CD4-positive, alpha-beta T cell (primary cell): ENCODE measurements at regions not wholly inside any gene's neighbourhood (a gene's known extent, or its start where the extent isn't known, plus 50 kb on each side); places are given as distances from the start of the nearest gene placed in this dataset.

ENCODE experiments used
- ATAC-seq: fragments of 200-7000 bp; cut with Tn5 transposase; one replicate; pipeline ENCODE4 v1.10.0; 2022; ENCODE audit warnings: mild to moderate bottlenecking; ENCODE audit not compliant: poor library complexity
- CTCF ChIA-PET: fragments of 350-600 bp; sonication (Branson Sonifier 250); formaldehyde crosslinking; loops from one replicate; lab custom pipeline; 2021; ENCODE audit warnings: antibody characterized with exemption, inconsistent platforms; lab: Charles Lee
- POLR2A ChIA-PET: fragments of 350-600 bp; sonication (Branson Sonifier 250); formaldehyde crosslinking; loops from one replicate; lab custom pipeline; 2021; ENCODE audit warnings: antibody characterized with exemption, inconsistent platforms; lab: Charles Lee
- DNase-seq, 14 experiments: peaks; one replicate each; pipeline ENCODE4 v3.0.0-alpha.2; 2013 to 2020; ENCODE audit warnings: mixed read lengths in 2 of 14
- H3K27ac ChIP-seq, 2 donors: one replicate each; pipeline versions ENCODE4 v1.5.1 to v1.7.0; 2013; ENCODE audit warnings: low read length in 2 of 2, low read depth in 1 of 2, mild to moderate bottlenecking in 1 of 2
- H3K27me3 ChIP-seq, 2 experiments: 1 replicate in 1 of 2; 2 replicates in 1 of 2; pipeline versions ENCODE4 v1.6.1 to v1.7.0; 2013; ENCODE audit warnings: low read length in 2 of 2, control low read depth in 1 of 2, mild to moderate bottlenecking in 1 of 2, moderate library complexity in 1 of 2; ENCODE audit not compliant: insufficient read depth in 2 of 2, control insufficient read depth in 1 of 2
- H3K36me3 ChIP-seq: one replicate; pipeline ENCODE4 v1.6.1; 2013; ENCODE audit warnings: low read length, control low read depth; ENCODE audit not compliant: insufficient read depth
- H3K4me1 ChIP-seq: one replicate; pipeline ENCODE4 v1.6.1; 2013; ENCODE audit warnings: low read length, control low read depth; ENCODE audit not compliant: insufficient read depth
- H3K4me3 ChIP-seq: one replicate; pipeline ENCODE4 v1.5.1; 2013; ENCODE audit warnings: mild to moderate bottlenecking, low read length, moderate library complexity
- H3K9me3 ChIP-seq, 2 experiments: 1 replicate in 1 of 2; 2 replicates in 1 of 2; pipeline versions ENCODE4 v1.6.1 to v1.7.0; 2013; ENCODE audit warnings: low read length in 2 of 2, mild to moderate bottlenecking in 2 of 2, control low read depth in 1 of 2, moderate library complexity in 1 of 2; ENCODE audit not compliant: control insufficient read depth in 1 of 2, insufficient read depth in 1 of 2
- H3K27ac Mint-ChIP-seq: one replicate; pipeline ENCODE4 v1.8.0; 2020; ENCODE audit warnings: mixed read lengths
- H3K27me3 Mint-ChIP-seq: one replicate; pipeline ENCODE4 v1.8.0; 2021; ENCODE audit warnings: mixed read lengths
- H3K36me3 Mint-ChIP-seq: one replicate; pipeline ENCODE4 v1.8.0; 2021; ENCODE audit warnings: low read depth, mixed read lengths
- H3K4me1 Mint-ChIP-seq: one replicate; pipeline ENCODE4 v1.8.0; 2021; ENCODE audit warnings: low read depth, mixed read lengths
- H3K4me3 Mint-ChIP-seq: one replicate; pipeline ENCODE4 v1.8.0; 2020; ENCODE audit warnings: mild to moderate bottlenecking, mixed read lengths
- H3K9me3 Mint-ChIP-seq: one replicate; pipeline ENCODE4 v1.8.0; 2020; ENCODE audit warnings: mixed read lengths
- intact Hi-C, 2 experiments: fragments of 100-400 bp; cut with DNase I in 1 of 2; cut with micrococcal nuclease in 1 of 2; formaldehyde crosslinking; loops; one replicate each; pipeline versions ENCODE4 v1.15.1 to v1.9.0; 2023 to 2025; cut with DNase I, micrococcal nuclease
- TF ChIP-seq, protein P1 (sequence below): fragments of 200-600 bp; IDR thresholded peaks from one replicate; pipeline ENCODE4 v1.8.0; 2022; ENCODE audit warnings: antibody characterized with exemption, mild to moderate bottlenecking

GRCh38 chr1:222023025-222023424, 281.1 kb upstream of the DUSP10 start:
- no peaks in the 10 kb centered on the region for H3K36me3 Mint-ChIP-seq
- ATAC-seq: no peak
- H3K36me3 ChIP-seq: no peaks in the 10 kb centered on the region
- no peaks in the 10 kb centered on the region for H3K9me3 ChIP-seq
- no peak overlapping the region for H3K4me3 ChIP-seq
- H3K4me1 Mint-ChIP-seq: no peaks in the 10 kb centered on the region
- TF ChIP-seq, protein P1, sequence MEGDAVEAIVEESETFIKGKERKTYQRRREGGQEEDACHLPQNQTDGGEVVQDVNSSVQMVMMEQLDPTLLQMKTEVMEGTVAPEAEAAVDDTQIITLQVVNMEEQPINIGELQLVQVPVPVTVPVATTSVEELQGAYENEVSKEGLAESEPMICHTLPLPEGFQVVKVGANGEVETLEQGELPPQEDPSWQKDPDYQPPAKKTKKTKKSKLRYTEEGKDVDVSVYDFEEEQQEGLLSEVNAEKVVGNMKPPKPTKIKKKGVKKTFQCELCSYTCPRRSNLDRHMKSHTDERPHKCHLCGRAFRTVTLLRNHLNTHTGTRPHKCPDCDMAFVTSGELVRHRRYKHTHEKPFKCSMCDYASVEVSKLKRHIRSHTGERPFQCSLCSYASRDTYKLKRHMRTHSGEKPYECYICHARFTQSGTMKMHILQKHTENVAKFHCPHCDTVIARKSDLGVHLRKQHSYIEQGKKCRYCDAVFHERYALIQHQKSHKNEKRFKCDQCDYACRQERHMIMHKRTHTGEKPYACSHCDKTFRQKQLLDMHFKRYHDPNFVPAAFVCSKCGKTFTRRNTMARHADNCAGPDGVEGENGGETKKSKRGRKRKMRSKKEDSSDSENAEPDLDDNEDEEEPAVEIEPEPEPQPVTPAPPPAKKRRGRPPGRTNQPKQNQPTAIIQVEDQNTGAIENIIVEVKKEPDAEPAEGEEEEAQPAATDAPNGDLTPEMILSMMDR: no peak
- no peak overlapping the region for H3K27ac ChIP-seq
- no peak for DNase-seq
- no peaks in the 10 kb centered on the region for H3K27me3 Mint-ChIP-seq
- H3K27ac Mint-ChIP-seq: no peak overlapping the region
- no peak overlapping the region for H3K4me3 Mint-ChIP-seq
- no peaks in the 10 kb centered on the region for H3K27me3 ChIP-seq
- ChIA-PET CTCF (no interaction called here), POLR2A (no interaction called here)
- H3K4me1 ChIP-seq: no peaks in the 10 kb centered on the region
- intact Hi-C loops: no loop called here
- no peaks in the 10 kb centered on the region for H3K9me3 Mint-ChIP-seq

- intact Hi-C loops: no loop called here
- Histone ChIP-seq H3K4me3 (no peak overlapping the region), H3K4me1 (no peaks in the 10 kb centered on the region), H3K36me3 (no peaks in the 10 kb centered on the region), H3K27ac (no peak overlapping the region), H3K27me3 (no peaks in the 10 kb centered on the region), H3K9me3 (no peaks in the 10 kb centered on the region)
- ChIA-PET POLR2A (no interaction called here), CTCF (no interaction called here)
- no peak overlapping the region for H3K27ac Mint-ChIP-seq
- H3K4me3 Mint-ChIP-seq: no peak overlapping the region
- no peaks in the 10 kb centered on the region for H3K4me1 Mint-ChIP-seq
- no peaks in the 10 kb centered on the region for H3K9me3 Mint-ChIP-seq
- DNase-seq (no peak), ATAC-seq (no peak)
- H3K27me3 Mint-ChIP-seq: no peaks in the 10 kb centered on the region
- TF ChIP-seq, protein P1: no peak
- no peaks in the 10 kb centered on the region for H3K36me3 Mint-ChIP-seq
These were observed 279.2 kb upstream of the DUSP10 start for GRCh38 chr1:222021129-222021528.

- H3K4me1 ChIP-seq: no peaks in the 10 kb centered on the region
- DNase-seq (no peak), ATAC-seq (no peak)
- Mint-ChIP-seq H3K4me1 (no peaks in the 10 kb centered on the region), H3K27me3 (no peaks in the 10 kb centered on the region), H3K9me3 (no peaks in the 10 kb centered on the region), H3K4me3 (no peak overlapping the region), H3K36me3 (no peaks in the 10 kb centered on the region), H3K27ac (no peak overlapping the region)
- no peak overlapping the region for H3K27ac ChIP-seq
- H3K36me3 ChIP-seq: no peaks in the 10 kb centered on the region
- H3K9me3 ChIP-seq: no peaks in the 10 kb centered on the region
- TF ChIP-seq, protein P1: no peak
- ChIA-PET POLR2A (no interaction called here), CTCF (no interaction called here)
- H3K4me3 ChIP-seq: no peak overlapping the region
- intact Hi-C loops: no loop called here
- H3K27me3 ChIP-seq: no peaks in the 10 kb centered on the region
These were observed 278.7 kb upstream of the DUSP10 start for GRCh38 chr1:222020553-222020952.
